ENCODE measurements at regions not wholly inside any gene's neighbourhood (a gene's known extent, or its start where the extent isn't known, plus 50 kb on each side); places are given as distances from the start of the nearest gene placed in this dataset. TPM values are rescaled to one million over a fixed set of nuclear protein-coding genes. Genes with fewer than 3 reads are reported as not detected.

DNA sequence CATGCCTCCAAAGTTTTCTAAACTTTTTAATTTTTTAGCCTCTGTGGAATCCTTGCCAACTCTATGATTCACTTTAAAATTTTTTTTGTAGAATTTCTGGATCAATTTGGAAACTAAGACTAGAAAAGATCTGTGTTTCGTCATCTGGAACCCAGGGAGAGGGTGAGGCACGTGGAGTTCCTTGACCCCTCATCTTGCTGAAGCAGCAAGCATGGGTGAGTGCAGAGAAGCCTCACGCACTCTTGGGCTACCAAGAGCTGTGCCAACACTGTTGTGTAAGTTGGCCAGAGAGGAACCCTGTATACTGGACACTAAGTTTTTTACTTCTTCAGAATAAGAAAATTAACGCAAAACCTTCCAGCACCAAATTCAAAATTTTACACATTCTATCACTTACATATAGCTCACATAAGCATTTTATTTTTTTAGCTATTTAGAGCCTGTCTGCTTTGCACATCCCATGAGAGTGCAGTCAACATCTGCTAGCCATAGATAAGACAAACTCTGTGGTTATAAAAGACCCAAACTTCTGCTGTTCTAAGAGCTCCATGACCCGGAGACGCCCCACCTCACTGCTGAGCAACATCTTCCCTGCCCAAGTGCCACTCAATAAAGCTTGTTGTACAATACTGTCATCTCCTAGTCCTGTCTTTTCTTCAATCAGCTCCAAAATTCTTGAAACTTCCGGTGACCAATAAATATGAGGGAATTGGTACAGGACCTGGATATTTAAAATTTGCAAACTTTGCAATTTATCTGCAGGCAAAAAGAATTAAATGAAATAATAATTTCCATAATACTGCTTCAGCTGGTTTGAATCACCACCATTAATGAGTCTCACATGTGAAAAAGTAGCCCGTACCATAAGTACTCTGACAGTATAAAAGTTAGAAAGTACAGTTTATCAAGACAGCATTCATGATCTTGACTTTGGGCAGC is 69.7 kb upstream of the ADCY2 start:
- Mint-ChIP-seq H3K4me3 (no peak overlapping the region), H3K9me3 (ENCODE audit: low read depth) (no peaks in the 10 kb centered on the region), H3K36me3 (ENCODE audit: low read depth) (no peaks in the 10 kb centered on the region), H3K4me1 (no peaks in the 10 kb centered on the region), H3K27me3 (no peaks in the 10 kb centered on the region), H3K27ac (no peak overlapping the region)
- no peak for ATAC-seq
- intact Hi-C loops (cut with DNase I, micrococcal nuclease), result no loop called here
- no peak for DNase-seq
- POLR2A ChIA-PET, result no interaction called here
- CTCF ChIA-PET, result interaction anchor here (0.7 kb wide), 1 partner anchor 115 kb away, joined by 4 read pairs; no protein-coding TSS in a partner anchor

DNA sequence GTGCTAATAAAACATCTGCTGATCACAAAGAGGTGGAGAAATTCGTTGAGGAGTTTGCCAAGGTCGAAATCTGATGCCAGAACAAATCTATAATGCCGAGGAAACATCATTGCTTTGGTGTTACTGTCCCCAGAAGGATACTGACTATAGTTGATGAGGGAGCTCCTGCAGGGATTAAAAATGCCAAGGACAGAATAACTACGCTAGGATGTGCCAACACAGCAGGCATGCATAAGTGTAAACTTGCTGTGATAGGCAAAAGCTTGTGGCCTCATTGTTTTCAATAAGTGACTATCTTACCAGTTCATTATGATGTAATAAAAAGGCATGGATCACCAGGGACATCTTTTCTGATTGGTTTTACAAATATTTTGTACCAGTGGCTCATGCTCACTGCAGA is 66.8 kb upstream of the ADCY2 start:
- Mint-ChIP-seq H3K27me3 (no peaks in the 10 kb centered on the region), H3K9me3 (ENCODE audit: low read depth) (no peaks in the 10 kb centered on the region), H3K36me3 (ENCODE audit: low read depth) (no peaks in the 10 kb centered on the region), H3K4me1 (no peaks in the 10 kb centered on the region), H3K4me3 (no peak overlapping the region), H3K27ac (no peak overlapping the region)
- no peak for ATAC-seq
- DNase-seq, result no peak
- intact Hi-C loops (cut with DNase I, micrococcal nuclease), result no loop called here
- ChIA-PET CTCF (interaction anchor here (0.5 kb wide), 1 partner anchor 49 kb away, joined by 3 read pairs; no protein-coding TSS in a partner anchor), POLR2A (no interaction called here)

DNA sequence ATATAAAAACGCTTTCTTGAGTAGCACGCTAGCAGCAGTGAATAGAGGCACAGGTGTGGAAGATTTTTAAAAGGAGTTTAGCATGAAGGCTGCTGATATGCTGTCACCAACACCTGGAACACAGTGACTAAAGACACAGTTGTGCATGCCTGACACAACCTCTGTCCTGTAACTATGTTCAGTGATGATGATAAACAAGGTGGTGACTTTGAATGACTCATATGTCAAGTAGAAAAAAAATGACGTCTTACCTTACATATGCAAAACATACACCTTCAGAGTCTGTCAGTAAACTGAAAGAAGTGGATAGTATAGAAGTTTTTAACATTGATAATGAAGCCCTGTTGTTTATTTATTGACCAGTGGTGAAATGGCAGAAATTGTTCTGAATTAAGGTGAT is 66.2 kb upstream of the ADCY2 start:
- H3K9me3 Mint-ChIP-seq (ENCODE audit: low read depth), result peaks cover 3% of the 10 kb centered on the region
- H3K27me3 Mint-ChIP-seq, result peaks cover under 1% of the 10 kb centered on the region
- intact Hi-C loops (cut with DNase I, micrococcal nuclease), result no loop called here
- H3K4me3 Mint-ChIP-seq, result no peak overlapping the region
- no peaks in the 10 kb centered on the region for H3K36me3 Mint-ChIP-seq (ENCODE audit: low read depth)
- H3K27ac Mint-ChIP-seq, result no peak overlapping the region
- ATAC-seq, result no peak
- H3K4me1 Mint-ChIP-seq, result no peaks in the 10 kb centered on the region
- no peak for DNase-seq
- CTCF ChIA-PET, result interaction anchor here (0.5 kb wide), 1 partner anchor 49 kb away, joined by 3 read pairs; no protein-coding TSS in a partner anchor
- POLR2A ChIA-PET, result no interaction called here

DNA sequence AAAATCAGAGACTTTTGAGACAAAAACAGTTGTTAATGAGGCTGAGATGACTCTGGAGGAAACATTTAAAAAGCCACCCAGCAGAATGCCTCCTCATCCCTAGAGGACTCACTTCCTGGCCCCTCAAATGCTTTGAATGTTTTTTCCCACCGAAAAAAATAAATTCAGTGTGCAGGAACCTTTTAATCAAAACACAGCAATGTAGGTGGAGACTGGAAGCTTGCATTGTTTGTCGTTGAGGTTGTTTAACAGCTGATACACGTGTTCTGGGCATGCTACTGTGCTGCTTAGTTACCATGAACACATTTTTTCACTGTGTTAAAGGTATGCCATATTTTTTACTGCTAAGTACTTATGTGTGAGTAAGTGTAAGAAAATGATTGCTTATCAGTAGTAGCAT is 65.7 kb upstream of the ADCY2 start:
- ATAC-seq, result no peak
- no peak for DNase-seq
- ChIA-PET POLR2A (no interaction called here), CTCF (no interaction called here)
- intact Hi-C loops (cut with DNase I, micrococcal nuclease), result no loop called here
- H3K4me3 Mint-ChIP-seq, result no peak overlapping the region
- no peak overlapping the region for H3K27ac Mint-ChIP-seq
- H3K27me3 Mint-ChIP-seq, result peaks cover 2% of the 10 kb centered on the region
- no peaks in the 10 kb centered on the region for H3K36me3 Mint-ChIP-seq (ENCODE audit: low read depth)
- no peaks in the 10 kb centered on the region for H3K4me1 Mint-ChIP-seq
- H3K9me3 Mint-ChIP-seq (ENCODE audit: low read depth), result peaks cover 4% of the 10 kb centered on the region

DNA sequence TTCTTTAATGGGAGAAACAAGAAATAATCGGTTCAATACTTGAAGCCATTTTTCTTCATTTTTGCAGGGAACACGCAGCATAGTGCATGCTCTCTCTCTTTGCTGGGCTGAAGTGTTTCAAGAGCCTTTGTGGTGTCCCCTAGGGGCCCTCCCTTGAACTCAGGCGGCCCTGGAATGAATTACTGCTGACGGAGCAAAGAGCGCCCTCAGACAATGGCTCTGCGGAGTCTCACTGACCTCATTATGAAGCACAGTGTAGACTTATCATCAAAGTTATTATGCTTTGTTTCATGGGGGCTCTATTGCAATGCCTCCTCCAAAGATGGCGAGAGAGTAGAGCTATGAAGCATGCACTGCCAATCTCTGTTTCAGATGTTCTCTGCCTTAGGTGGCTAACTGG is 64.8 kb upstream of the ADCY2 start:
- H3K9me3 Mint-ChIP-seq (ENCODE audit: low read depth), result peaks cover 4% of the 10 kb centered on the region
- peaks cover 2% of the 10 kb centered on the region for H3K27me3 Mint-ChIP-seq
- ATAC-seq (no peak), DNase-seq (no peak)
- ChIA-PET CTCF (no interaction called here), POLR2A (no interaction called here)
- no peaks in the 10 kb centered on the region for H3K36me3 Mint-ChIP-seq (ENCODE audit: low read depth)
- no peaks in the 10 kb centered on the region for H3K4me1 Mint-ChIP-seq
- no peak overlapping the region for H3K4me3 Mint-ChIP-seq
- intact Hi-C loops (cut with DNase I, micrococcal nuclease), result no loop called here
- no peak overlapping the region for H3K27ac Mint-ChIP-seq

Small RNA genes lying in the stretch of these regions (microRNA-seq; reads per million reads assigned to microRNA genes)
- not detected for gene MIR4278 (ENCODE audit: borderline replicate concordance)

All from activated CD4-positive, alpha-beta T cell treated with anti-CD3 and anti-CD28 coated beads for 36 hours (primary cell).